HUES48 (cell line): ENCODE measurements at regions not wholly inside any gene's neighbourhood (a gene's known extent, or its start where the extent isn't known, plus 50 kb on each side); places are given as distances from the start of the nearest gene placed in this dataset.

Experiments used
- H3K27ac ChIP-seq: one replicate; pipeline ENCODE4 v1.7.0; 2013; ENCODE audit warnings: low read depth, low read length, inconsistent platforms
- H3K27me3 ChIP-seq: 2 replicates; pipeline ENCODE4 v1.6.1; 2013; ENCODE audit warnings: mild to moderate bottlenecking, low read length; ENCODE audit not compliant: control insufficient read depth, insufficient read depth
- H3K36me3 ChIP-seq: 2 replicates; pipeline ENCODE4 v1.6.1; 2013; ENCODE audit warnings: low read length; ENCODE audit not compliant: control insufficient read depth, insufficient read depth
- H3K4me1 ChIP-seq: 2 replicates; pipeline ENCODE4 v1.6.1; 2013; ENCODE audit warnings: mild to moderate bottlenecking, low read length; ENCODE audit not compliant: control insufficient read depth, insufficient read depth
- H3K4me3 ChIP-seq: 2 replicates; pipeline ENCODE4 v1.5.1; 2013; ENCODE audit warnings: mild to moderate bottlenecking, low read depth, low read length
- H3K9ac ChIP-seq: 2 replicates; pipeline ENCODE4 v1.6.1; 2013; ENCODE audit warnings: mild to moderate bottlenecking, low read depth, low read length, moderate library complexity
- H3K9me3 ChIP-seq: 2 replicates; pipeline ENCODE4 v1.6.1; 2013; ENCODE audit warnings: low read length; ENCODE audit not compliant: control insufficient read depth, insufficient read depth

DNA sequence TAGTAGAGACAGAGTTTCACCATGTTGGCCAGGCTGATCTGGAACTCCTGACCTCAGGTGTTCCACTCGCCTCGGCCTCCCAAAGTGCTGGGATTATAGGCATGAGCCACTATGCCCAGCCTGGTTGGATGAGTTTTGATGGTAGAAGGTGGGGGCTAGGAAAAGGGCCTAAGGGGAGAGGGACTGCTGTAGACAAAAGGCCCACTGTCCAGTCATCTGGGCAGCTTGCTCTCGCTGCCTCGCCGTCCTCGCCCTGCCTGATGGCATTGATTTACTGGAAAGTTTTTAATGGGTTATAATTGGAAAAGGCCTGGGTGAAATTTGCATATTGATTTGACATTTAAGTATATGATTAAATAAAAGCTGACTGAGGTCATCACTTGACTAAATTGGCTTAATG is 175.1 kb upstream of the CSF3R start:
- Histone ChIP-seq H3K4me1 (no peaks in the 10 kb centered on the region), H3K27me3 (no peaks in the 10 kb centered on the region), H3K9ac (no peak overlapping the region), H3K4me3 (no peak overlapping the region), H3K9me3 (no peaks in the 10 kb centered on the region), H3K27ac (no peak overlapping the region), H3K36me3 (no peaks in the 10 kb centered on the region)

GRCh38 chr1:36656838-36657237 is 174.1 kb upstream of the CSF3R start:
- H3K9me3 ChIP-seq: no peaks in the 10 kb centered on the region
- H3K27ac ChIP-seq: no peak overlapping the region
- H3K36me3 ChIP-seq: no peaks in the 10 kb centered on the region
- no peaks in the 10 kb centered on the region for H3K27me3 ChIP-seq
- H3K4me3 ChIP-seq: no peak overlapping the region
- no peak overlapping the region for H3K9ac ChIP-seq
- no peaks in the 10 kb centered on the region for H3K4me1 ChIP-seq

- H3K4me1 ChIP-seq: no peaks in the 10 kb centered on the region
- H3K27ac ChIP-seq: no peak overlapping the region
- no peaks in the 10 kb centered on the region for H3K27me3 ChIP-seq
Observed at GRCh38 chr1:36656271-36656670, 173.6 kb upstream of the CSF3R start.

GRCh38 chr1:36654586-36654985 is 171.9 kb upstream of the CSF3R start:
- H3K4me1 ChIP-seq: no peaks in the 10 kb centered on the region
- no peaks in the 10 kb centered on the region for H3K27me3 ChIP-seq
- no peak overlapping the region for H3K27ac ChIP-seq
- H3K9me3 ChIP-seq: no peaks in the 10 kb centered on the region
- no peak overlapping the region for H3K9ac ChIP-seq
- no peaks in the 10 kb centered on the region for H3K36me3 ChIP-seq
- no peak overlapping the region for H3K4me3 ChIP-seq

More at GRCh38 chr1:36656271-36656670, 173.6 kb upstream of the CSF3R start:
- H3K9me3 ChIP-seq: no peaks in the 10 kb centered on the region
- no peaks in the 10 kb centered on the region for H3K36me3 ChIP-seq
- no peak overlapping the region for H3K4me3 ChIP-seq
- H3K9ac ChIP-seq: no peak overlapping the region

DNA sequence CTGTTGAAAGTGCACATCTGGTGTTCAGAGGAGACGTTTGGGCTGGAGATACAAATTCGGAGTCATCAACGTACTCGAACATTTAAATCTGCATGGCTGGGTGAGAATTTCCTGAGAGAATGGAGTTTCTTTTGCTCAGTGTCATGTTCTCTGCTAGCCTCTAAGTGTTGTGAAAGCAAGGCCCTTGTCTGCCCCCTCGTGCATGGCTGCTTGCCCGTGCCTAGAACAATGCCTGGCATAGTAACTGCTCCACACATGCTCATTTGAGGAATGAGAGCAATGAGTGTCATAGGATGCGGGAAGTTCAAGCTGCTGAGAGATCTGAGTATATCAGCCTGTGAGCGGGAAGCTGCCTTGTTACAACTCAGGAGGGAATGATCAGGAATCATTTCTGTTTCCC is 171.1 kb upstream of the CSF3R start:
- Histone ChIP-seq H3K9ac (no peak overlapping the region), H3K27me3 (no peaks in the 10 kb centered on the region), H3K27ac (no peak overlapping the region), H3K4me3 (no peak overlapping the region), H3K9me3 (no peaks in the 10 kb centered on the region), H3K36me3 (no peaks in the 10 kb centered on the region), H3K4me1 (no peaks in the 10 kb centered on the region)

DNA sequence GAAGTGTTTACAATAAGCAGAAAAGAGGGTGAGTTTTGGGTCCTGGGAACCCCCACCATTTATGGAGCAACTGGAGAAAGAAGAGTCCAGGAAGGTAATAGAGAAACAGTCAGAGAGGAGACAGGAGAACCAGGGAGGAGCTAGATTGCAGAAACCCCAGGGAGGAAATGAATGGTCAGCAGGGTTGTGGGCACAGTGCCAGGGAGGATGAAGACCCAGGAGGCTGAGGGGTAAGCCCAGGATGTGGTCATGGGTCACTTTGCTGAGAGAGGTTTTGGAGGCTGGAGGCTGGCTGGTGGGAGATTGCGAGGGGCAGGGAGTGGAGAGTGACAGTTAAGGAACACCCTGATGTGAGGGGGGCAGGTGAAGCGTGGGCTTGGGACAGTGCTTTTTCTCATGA is 169.9 kb upstream of the CSF3R start:
- H3K9me3 ChIP-seq: no peaks in the 10 kb centered on the region
- no peaks in the 10 kb centered on the region for H3K36me3 ChIP-seq
- no peaks in the 10 kb centered on the region for H3K4me1 ChIP-seq
- H3K27me3 ChIP-seq: no peaks in the 10 kb centered on the region
- no peak overlapping the region for H3K9ac ChIP-seq
- H3K4me3 ChIP-seq: no peak overlapping the region
- no peak overlapping the region for H3K27ac ChIP-seq

DNA sequence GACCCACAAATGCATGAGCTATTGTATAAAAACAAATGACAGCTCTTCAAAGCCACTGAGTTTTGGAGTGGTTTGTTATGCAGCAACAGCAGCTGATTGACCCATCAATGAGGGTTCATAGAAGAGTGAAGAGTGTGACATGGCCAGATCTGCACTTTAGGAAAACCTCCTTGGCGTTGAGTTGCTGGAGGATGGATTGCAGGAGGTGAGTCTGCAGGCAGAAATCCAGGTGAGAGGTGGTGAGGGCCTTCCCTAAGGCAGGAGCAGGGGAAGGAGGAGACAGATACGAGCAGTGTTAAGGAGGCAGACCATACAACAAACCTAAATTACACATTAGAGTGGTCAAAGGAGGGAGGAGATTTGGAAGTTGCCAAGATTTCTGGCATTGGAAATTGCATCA is 169.3 kb upstream of the CSF3R start:
- H3K27me3 ChIP-seq: no peaks in the 10 kb centered on the region

DNA sequence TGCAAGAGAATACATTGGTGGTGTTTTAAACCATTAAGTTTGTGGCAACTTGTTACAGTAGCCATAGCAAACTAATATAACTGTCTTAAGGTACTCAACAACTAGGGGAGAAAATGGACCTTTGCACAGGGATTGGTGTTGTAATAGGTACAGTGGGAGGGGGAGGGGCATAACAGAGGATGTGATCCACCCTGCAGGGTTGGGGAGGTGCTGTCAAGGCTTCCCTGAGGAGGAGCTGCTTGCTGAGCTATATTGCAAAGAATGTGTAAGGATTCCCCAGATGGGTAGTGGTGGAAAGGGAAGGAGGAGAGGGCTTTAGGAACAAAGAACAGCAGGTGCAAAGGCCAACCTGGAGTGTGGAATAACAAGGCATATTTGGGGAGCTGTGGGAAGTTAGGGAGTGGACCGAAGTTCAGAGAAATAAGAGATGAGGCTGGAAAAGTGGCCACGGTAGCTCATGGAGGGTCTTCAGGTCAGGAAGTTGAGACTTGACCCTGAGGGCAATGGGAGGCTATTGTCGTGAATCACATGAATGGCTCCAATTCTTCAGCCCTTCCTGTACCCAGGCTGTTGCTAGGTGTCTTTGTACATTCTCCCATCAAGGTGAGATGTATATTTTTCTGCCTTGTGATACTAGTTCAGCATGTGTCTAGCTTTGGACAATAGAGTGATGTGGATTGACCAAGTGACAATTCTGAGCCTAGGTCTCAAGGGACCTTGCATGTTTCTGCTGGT is 168.6 kb upstream of the CSF3R start:
- H3K9ac ChIP-seq: no peak overlapping the region
- no peak overlapping the region for H3K27ac ChIP-seq
- no peaks in the 10 kb centered on the region for H3K27me3 ChIP-seq
- H3K9me3 ChIP-seq: no peaks in the 10 kb centered on the region
- H3K4me1 ChIP-seq: no peaks in the 10 kb centered on the region
- H3K36me3 ChIP-seq: no peaks in the 10 kb centered on the region
- no peak overlapping the region for H3K4me3 ChIP-seq

More for the DNA sequence above, 169.3 kb upstream of the CSF3R start:
- Histone ChIP-seq H3K4me3 (no peak overlapping the region), H3K9ac (no peak overlapping the region), H3K9me3 (no peaks in the 10 kb centered on the region), H3K27ac (no peak overlapping the region), H3K4me1 (no peaks in the 10 kb centered on the region), H3K36me3 (no peaks in the 10 kb centered on the region)

DNA sequence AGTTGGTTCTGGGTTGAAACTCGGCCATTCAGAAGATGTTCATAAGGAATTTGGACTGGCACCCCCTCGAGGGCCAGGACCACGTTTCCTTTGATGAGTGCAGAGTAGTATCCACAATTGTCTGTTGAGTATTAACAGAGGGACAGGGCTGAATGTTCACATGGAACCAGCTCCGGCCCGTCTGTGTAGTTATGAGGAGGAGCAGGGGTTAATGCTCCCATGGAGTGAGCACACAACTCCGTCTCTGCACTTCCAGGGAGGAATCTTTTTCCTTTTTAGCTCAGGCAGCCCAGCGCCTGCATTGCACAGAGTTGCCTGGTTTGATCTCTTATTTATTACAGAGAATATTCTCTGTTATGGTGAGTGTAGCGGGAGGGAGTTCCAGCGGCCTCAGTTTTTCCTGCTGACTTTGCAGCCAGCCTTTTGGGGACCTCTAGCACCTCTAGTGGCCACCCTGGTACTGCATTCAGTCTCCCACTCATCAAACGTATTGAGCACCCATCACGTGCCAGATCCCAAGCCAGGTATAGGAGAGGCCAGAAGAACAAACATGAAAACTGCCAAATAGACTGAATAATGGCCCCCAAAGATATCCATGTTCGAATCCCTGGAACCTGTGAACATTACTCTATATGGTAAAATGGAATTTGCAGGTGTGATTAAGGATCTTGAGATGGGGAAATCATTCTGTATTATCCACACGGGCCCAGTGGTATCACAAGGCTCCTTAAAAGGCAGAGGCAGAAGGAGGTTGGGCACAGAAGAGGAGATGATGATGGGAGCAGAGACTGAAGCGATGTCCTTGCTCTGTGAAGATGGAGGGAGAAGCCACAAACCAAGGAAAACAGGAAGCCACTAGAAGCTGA is 167.7 kb upstream of the CSF3R start:
- Histone ChIP-seq H3K36me3 (no peaks in the 10 kb centered on the region), H3K4me1 (no peaks in the 10 kb centered on the region), H3K27ac (no peak overlapping the region), H3K9ac (no peak overlapping the region), H3K4me3 (no peak overlapping the region), H3K27me3 (no peaks in the 10 kb centered on the region), H3K9me3 (no peaks in the 10 kb centered on the region)

- H3K36me3 ChIP-seq: no peaks in the 10 kb centered on the region
Observed at GRCh38 chr1:36645867-36646266, 163.2 kb upstream of the CSF3R start.

GRCh38 chr1:36644556-36644955 is 161.8 kb upstream of the CSF3R start:
- no peak overlapping the region for H3K27ac ChIP-seq
- H3K36me3 ChIP-seq: no peaks in the 10 kb centered on the region
- no peaks in the 10 kb centered on the region for H3K27me3 ChIP-seq
- H3K9ac ChIP-seq: no peak overlapping the region
- H3K4me3 ChIP-seq: no peak overlapping the region
- H3K4me1 ChIP-seq: no peaks in the 10 kb centered on the region
- no peaks in the 10 kb centered on the region for H3K9me3 ChIP-seq

More at GRCh38 chr1:36645867-36646266, 163.2 kb upstream of the CSF3R start:
- Histone ChIP-seq H3K4me3 (no peak overlapping the region), H3K9ac (no peak overlapping the region), H3K27me3 (no peaks in the 10 kb centered on the region), H3K9me3 (no peaks in the 10 kb centered on the region), H3K4me1 (no peaks in the 10 kb centered on the region), H3K27ac (no peak overlapping the region)
